SH-SY5Y (cell line): ENCODE measurements at regions not wholly inside any gene's neighbourhood (a gene's known extent, or its start where the extent isn't known, plus 50 kb on each side); places are given as distances from the start of the nearest gene placed in this dataset.

Source experiments
- GATA2 ChIP-seq: IDR thresholded peaks from 2 replicates; pipeline ENCODE4 v1.6.1; 2011; ENCODE audit warnings: mild to moderate bottlenecking, low read depth, low read length
- GATA3 ChIP-seq: IDR thresholded peaks from 2 replicates; pipeline ENCODE4 v1.6.1; 2011; ENCODE audit warnings: low read depth, mild to moderate bottlenecking, low read length, moderate library complexity

DNA sequence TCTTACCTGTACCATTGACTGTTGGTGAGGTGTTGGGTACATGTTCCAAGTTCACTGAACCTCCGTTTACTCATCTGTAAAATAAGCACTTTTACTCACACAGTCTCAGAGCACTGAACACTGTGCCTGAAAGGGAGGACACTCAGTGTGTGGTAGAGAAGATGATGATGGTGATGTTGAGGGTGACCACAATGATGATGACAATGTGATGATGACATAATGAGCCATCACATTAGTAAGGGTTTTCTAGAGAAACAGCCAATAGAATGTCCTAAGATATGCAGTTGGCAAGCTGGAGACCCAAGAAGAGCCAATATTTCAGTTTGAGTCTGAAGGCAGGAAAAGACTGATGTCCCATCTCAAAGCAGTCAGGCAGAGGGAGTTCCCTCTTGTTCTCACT, 315.4 kb upstream of the IGFBP7 start:
- TF ChIP-seq GATA3 (no peak), GATA2 (no peak)

DNA sequence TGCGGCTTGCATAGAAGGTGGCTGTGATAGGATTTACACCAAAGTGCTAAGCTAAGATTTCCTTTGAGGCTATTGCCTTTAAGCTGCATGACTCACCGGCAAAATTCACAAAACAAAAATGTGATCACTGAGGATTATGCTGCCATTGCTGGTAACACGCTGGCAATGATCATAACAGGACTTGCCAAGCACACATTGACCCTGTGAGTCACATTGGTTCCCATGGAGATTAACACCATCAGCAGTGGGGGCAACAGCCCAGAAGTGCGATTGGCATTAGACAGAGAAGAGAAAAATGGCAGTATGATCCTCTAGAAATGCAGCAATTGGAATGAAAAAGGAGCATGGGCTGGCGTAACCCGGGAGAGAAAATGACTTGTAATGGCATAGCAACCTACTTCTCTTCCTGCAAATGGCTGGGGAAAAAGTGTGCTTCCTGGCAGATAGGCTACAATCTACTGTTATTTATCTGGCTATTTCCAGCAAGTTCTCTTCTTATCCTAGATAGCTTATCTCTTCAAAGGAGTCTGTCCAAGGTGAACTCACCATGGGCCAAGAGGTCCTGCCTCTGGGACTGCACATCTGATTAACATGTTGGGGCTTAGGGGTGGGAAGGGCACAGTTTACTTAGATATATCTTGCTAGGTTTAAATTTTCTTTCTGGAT, 314.2 kb upstream of the IGFBP7 start:
- TF ChIP-seq GATA2 (no peak), GATA3 (no peak)

DNA sequence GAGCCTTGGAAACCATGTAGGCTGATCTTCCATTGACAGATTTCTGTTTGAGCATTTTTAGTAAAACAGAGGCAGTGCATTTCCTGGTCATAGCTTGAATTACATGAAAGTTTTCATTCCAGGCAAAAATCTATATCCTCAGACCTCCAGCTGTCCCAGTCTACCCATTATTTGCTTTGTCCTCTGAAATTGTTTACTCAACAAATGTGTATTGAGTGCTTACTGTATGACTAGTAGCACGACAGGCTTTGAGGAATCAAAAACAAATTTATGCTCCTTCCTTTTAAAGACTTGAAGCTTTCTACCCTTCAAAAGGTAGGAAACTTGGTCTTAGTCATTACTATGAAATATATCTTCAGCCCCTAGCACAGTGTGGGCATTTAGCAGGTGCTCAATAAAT, 307.9 kb upstream of the IGFBP7 start:
- TF ChIP-seq GATA3: no peak
- TF ChIP-seq GATA2: no peak

DNA sequence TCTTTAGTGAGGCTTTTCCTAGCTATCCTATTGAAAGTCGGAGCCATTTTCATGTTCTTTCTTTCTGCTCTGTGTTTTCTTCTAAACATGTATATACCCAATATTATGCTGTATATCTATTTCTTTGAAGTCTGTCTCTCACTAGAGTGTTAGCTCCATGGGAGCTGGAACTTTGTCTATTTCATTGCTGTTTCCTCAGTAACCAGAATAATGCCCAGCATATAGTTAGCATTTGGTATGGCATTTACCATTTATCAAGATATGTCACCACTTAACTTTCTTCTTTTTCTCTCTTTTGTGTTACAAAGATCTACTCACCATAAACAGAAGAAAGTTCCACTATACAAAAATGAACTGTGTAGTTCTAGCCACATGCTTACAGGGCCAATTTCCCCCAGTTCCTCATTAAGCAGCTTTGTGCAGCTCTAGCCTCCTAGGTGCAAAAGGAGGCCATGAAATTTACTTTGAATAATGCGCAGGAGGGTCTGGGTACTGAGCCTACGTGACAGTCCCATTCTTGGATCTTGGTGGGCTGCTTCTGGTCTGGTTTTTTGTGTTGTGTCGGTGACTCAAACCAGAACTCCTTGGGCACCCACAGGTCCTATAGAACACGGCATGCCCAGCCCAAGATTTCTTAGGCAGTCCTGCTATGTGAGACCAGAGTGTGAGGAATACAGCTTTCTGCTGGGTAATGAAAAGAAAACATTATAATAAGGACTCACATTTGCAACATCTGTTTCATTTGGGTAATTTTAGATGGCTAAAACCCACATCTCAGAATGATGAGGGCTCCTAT, 302.3 kb upstream of the IGFBP7 start:
- TF ChIP-seq GATA2: no peak
- no peak for TF ChIP-seq GATA3

DNA sequence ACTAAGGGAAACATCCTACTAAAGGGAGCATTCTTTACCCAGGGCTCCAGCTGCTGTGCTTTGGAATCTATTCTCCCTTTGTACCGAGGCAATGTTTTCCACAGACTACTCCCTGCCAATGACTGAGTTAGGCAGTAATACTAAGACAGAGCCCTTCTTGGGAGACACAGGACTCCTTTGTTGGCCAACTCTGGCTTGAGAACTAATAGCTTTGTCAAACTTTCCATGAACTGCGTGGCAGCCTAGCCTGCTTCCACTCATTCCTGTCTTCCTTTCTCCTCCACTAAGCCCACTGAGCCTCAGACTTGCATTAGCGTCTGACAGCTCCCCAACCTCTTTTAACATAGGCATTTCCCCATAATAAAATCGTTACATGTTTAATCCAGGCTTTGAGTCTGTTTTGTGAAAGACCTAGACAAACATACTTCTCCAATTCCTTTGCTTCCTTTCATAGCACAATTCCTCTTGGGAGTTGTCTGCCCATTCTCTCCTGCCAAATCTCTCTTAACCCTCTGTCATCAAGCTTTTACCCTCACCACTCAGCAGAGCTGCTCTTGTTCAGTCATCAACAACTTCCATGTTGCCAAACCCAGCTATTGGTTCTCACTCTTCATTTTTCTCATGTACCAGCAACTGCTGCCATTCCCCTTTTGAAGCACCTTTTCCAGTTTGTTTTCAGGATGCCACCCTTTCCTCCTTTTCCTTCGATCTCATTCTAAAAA, 300.3 kb upstream of the IGFBP7 start:
- no peak for TF ChIP-seq GATA2
- no peak for TF ChIP-seq GATA3

DNA sequence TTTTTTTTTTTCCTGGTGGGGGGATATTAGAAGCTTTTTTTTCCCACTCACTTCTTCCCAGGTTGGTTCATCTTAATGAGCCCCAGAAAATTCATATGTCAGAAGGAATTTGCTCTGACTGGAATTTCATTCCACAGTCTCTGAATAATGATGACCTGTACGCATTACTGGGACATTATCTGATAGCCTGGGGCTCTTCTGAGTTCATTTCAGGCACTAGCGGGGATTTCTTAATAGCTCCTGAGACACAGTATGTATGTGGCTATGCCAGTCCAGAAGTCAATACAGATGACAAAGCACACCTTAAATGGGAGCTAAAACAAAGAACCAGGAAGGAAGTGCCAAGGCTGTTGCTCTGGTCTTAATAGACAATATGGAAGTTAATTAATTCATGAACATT, 295.2 kb upstream of the IGFBP7 start:
- no peak for TF ChIP-seq GATA3
- TF ChIP-seq GATA2: 0 out of 2 replicates have a peak, but pooled peaks have one; percentile 8

DNA sequence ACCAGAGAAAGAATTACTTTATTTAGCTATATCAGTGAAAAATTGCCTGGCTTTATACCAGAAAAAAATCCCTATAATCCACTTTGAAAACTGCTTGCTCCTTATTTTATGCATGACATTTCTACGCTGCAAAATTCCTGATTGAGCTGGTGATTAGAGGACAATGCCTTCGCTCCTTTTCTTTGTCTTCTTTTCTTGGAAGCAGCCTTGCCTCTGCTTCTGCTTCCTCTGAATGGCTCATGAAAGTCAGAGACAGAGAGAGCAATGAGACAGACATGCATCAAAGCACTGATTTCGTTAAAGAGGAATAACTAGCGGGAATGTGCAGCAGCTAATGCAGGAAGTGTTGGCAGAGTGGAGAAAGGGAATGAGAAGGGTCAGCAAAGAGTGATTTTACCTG, 294.3 kb upstream of the IGFBP7 start:
- TF ChIP-seq GATA2: no peak
- TF ChIP-seq GATA3: no peak

DNA sequence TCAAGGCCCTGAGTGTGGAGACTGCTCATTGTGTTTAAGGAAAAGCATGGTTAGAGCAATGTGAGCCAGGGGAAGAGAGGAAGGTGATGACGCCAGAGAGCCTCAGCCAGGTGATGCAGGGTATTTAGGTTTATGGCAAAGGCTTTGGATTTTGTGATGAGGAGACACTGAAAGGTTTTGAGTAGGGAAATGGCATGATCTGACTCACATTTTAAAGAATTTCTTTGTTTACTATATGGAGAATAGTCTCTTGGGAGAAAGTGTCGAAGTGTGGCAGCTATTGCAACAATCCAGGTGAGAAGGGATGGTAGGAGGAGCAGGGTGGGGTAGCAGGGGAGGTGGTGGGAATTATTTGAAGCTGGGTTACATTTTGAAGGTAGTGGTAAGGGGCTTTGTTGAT, 293.4 kb upstream of the IGFBP7 start:
- no peak for TF ChIP-seq GATA3
- TF ChIP-seq GATA2: no peak

DNA sequence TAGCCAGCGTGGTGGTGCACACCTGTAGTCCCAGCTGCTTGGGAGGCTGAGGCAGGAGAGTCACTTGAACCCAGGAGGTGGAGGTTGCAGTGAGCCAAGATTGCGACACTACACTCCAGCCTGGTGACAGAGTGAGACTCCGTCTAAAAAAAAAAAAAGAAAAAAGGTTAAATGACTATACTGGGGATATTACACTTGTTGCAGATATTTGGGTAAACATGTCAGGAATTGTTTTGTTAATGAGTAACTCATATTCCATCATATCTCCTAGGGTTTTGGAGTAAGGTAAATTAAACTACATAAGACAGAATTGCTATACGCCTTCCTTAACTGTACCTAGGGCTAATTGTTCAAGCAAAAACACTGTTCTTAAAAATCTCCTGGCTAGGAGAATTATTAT, 291.4 kb upstream of the IGFBP7 start:
- TF ChIP-seq GATA2: no peak
- TF ChIP-seq GATA3: no peak

DNA sequence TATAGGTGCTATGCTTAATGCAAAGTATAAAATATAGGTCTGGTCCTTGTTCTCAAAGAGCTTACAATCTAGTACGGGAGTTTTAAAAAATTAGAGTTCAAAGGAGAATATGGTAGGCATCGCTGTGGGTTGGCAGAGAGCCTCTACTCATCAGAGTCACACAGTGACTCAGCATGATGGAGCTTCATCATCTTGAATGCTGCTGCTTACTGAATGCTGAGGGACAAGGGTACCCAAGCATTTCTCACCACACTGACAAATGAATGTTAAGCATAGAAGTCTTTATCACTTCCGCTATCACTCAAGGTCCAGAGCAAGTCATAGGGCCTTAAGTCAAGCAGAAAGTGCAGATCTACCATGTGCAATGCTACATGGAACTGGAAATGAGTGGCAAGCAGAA, 268.6 kb upstream of the IGFBP7 start:
- TF ChIP-seq GATA3: no peak

DNA sequence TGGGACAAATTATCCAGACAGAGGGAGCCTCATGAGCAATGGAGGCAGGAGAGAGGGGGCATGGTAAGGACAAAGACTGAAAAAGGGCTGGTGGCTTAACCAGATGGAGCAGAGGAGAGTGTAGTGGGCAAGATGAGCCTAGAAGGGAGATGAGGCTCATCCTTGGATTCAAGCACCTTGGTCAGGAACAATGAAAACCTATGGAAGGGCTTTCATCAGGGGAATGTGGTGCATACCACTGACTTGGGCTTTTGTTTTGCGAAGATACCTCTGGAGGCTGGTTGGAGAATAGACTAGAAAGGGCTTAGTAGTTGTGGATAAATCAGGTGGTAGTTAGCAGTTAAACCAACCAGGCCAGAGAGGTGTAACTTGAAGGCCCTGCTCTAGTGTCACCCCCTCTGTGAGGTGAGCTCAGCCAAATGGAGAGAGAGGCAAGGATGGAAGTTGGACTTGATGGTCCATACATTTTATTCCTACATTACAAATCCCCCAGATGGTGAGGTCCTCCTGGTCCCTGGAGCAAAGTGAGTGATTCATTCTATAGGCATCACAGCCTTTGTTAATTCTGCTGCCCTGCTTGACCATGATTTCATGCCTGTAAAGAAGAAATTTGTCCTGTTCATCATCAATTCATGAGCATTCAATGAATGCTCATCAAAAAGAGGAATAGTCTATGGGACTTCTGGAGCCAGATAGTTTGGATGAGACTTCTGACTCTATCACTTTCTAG, 264.8 kb upstream of the IGFBP7 start:
- no peak for TF ChIP-seq GATA3

DNA sequence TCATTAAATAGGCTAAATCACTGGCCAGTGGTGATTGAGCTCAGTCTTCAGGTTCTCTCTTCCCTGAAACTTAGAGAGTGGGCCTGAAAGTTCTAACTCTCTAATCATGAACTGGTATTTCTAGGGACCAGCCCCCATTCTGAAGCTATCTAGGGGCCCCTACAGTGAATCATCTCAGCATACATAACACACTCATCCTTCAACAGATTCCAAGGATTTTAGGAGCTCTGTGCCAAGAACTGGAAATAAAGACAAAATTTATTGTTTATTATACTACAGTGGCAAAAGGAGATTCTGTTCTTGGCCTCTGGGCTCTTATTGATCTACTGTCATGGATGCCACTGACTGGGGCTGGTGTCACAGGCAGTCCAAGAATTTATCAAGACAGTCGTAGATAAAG, 263.8 kb upstream of the IGFBP7 start:
- TF ChIP-seq GATA3 (no peak), GATA2 (no peak)

DNA sequence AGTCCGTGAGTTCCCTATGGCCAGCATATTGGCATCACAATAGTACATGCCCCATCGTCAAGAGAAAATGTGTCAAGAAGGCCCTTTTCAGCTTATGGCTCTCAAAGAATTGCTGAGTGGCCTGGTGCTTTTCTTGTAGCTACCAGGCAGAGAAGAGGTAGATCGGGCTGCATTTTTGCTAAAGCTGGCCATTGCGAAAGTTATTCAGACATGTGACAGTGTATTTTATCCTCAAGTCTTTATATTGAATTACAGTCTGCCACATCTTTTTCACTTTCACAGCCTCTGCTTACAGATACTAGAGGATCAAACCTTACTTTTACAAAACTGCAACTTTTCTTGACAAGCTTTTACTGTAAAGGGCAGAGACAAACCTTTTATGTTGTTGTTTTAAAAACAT, 261.5 kb upstream of the IGFBP7 start:
- TF ChIP-seq GATA3: no peak

DNA sequence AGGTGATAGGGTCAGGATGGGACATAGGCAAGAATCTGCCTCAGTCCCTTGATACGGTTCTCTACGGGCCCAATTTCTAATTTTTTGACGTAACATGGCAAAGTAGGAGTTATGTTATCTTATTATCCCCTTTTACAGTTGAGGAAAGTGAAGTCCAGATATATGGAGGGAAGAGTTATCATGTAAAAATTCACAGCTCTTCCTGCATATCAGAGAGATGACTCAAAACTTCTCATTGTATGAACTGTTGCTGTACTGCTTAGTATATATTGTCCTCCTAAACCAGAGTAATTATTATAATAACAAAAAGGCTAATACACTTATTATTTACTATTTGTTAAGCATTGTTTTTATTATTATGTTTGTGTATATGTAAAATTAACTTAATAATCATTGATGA, 260.5 kb upstream of the IGFBP7 start:
- TF ChIP-seq GATA3 (no peak), GATA2 (no peak)
